IMR-90 (cell line): ENCODE measurements at regions not wholly inside any gene's neighbourhood (a gene's known extent, or its start where the extent isn't known, plus 50 kb on each side); places are given as distances from the start of the nearest gene placed in this dataset.

ENCODE experiments used
- ATAC-seq: fragments of 200-7000 bp; cut with Tn5 transposase; 2 replicates; pipeline ENCODE4 v1.9.1; 2020; ENCODE audit warnings: low read depth, mild to moderate bottlenecking, moderate library complexity
- BruUV-seq: library from RNA; stranded (reverse); fragments of 400-500 nt; replicated peaks from 2 replicates; lab custom pipeline; 2021; lab: Mats Ljungman, UMichigan
- CTCF ChIA-PET: fragments of 300-600 bp; formaldehyde crosslinking; extraction: SDS; loops from one replicate; lab custom pipeline; 2021; ENCODE audit warnings: antibody characterized with exemption; lab: Yijun Ruan, JAX
- POLR2A ChIA-PET: fragments of 300-600 bp; sonication (Branson Sonifier 250); formaldehyde crosslinking; loops from one replicate; lab custom pipeline; 2022; ENCODE audit warnings: antibody characterized with exemption; ENCODE audit not compliant: unreplicated experiment; lab: Charles Lee
- DNase-seq: peaks from one replicate; pipeline ENCODE4 v3.0.0; 2013
- H2AFZ ChIP-seq: replicated peaks from 2 replicates; pipeline ENCODE3; 2013; ENCODE audit warnings: low read length, mild to moderate bottlenecking; ENCODE audit not compliant: poor library complexity
- H2AK5ac ChIP-seq: 2 replicates; pipeline ENCODE4 v1.6.1; 2013; ENCODE audit warnings: low read depth, low read length, inconsistent platforms
- H2AK9ac ChIP-seq: replicated peaks from 2 replicates; pipeline ENCODE3; 2013; ENCODE audit warnings: mild to moderate bottlenecking, low read depth, low read length, moderate library complexity; ENCODE audit not compliant: poor library complexity
- H2BK120ac ChIP-seq: 2 replicates; pipeline ENCODE4 v1.6.1; 2013; ENCODE audit warnings: low read depth, low read length, inconsistent platforms
- H2BK15ac ChIP-seq: 3 replicates; pipeline ENCODE4 v1.6.1; 2013; ENCODE audit warnings: low read depth, low read length, inconsistent platforms
- H2BK20ac ChIP-seq: 2 replicates; pipeline ENCODE4 v1.6.1; 2013; ENCODE audit warnings: low read depth, mild to moderate bottlenecking, inconsistent platforms, low read length, moderate library complexity
- H2BK5ac ChIP-seq: 2 replicates; pipeline ENCODE4 v1.6.1; 2013; ENCODE audit warnings: mild to moderate bottlenecking, low read depth, low read length, inconsistent platforms; ENCODE audit not compliant: poor library complexity, severe bottlenecking
- H3K14ac ChIP-seq: replicated peaks from 2 replicates; pipeline ENCODE4 v1.6.1; 2013; ENCODE audit warnings: low read depth, low read length, inconsistent platforms
- H3K18ac ChIP-seq: 2 replicates; pipeline ENCODE4 v1.6.1; 2013; ENCODE audit warnings: low read depth, low read length, control low read depth
- H3K23ac ChIP-seq: 2 replicates; pipeline ENCODE4 v1.6.1; 2013; ENCODE audit warnings: low read depth, low read length, inconsistent platforms
- H3K27ac ChIP-seq: 2 replicates; pipeline ENCODE4 v1.5.1; 2013; ENCODE audit warnings: mild to moderate bottlenecking, control low read depth, low read length; ENCODE audit not compliant: insufficient read depth
- H3K27me3 ChIP-seq: 2 replicates; pipeline ENCODE4 v1.6.1; 2013; ENCODE audit warnings: low read length; ENCODE audit not compliant: control insufficient read depth, insufficient read depth
- H3K36me3 ChIP-seq: 2 replicates; pipeline ENCODE4 v1.6.1; 2013; ENCODE audit warnings: low read length, mixed read lengths; ENCODE audit not compliant: control insufficient read depth, insufficient read depth
- H3K4ac ChIP-seq: 2 replicates; pipeline ENCODE4 v1.6.1; 2013; ENCODE audit warnings: low read depth, low read length, inconsistent platforms
- H3K4me1 ChIP-seq: 2 replicates; pipeline ENCODE4 v1.6.1; 2013; ENCODE audit warnings: low read length, mixed read lengths; ENCODE audit not compliant: control insufficient read depth, insufficient read depth
- H3K4me2 ChIP-seq: 2 replicates; pipeline ENCODE4 v1.6.1; 2013; ENCODE audit warnings: low read depth, mild to moderate bottlenecking, control low read depth, low read length, moderate library complexity
- H3K4me3 ChIP-seq: 2 replicates; pipeline ENCODE4 v1.5.1; 2013; ENCODE audit warnings: low read depth, mild to moderate bottlenecking, control low read depth, low read length, moderate library complexity; ENCODE audit not compliant: insufficient read depth
- H3K56ac ChIP-seq: 2 replicates; pipeline ENCODE4 v1.6.1; 2013; ENCODE audit warnings: low read length, inconsistent platforms; ENCODE audit not compliant: insufficient read depth; ENCODE audit errors: extremely low read depth
- H3K79me1 ChIP-seq, 2 experiments: 2 replicates each; pipeline ENCODE4 v1.6.1; 2013; ENCODE audit warnings: low read length in 2 of 2, inconsistent platforms in 1 of 2, low read depth in 1 of 2
- H3K9ac ChIP-seq: 2 replicates; pipeline ENCODE4 v1.6.1; 2013; ENCODE audit warnings: low read depth, low read length, control low read depth
- H3K9me1 ChIP-seq: 2 replicates; pipeline ENCODE4 v1.6.1; 2013; ENCODE audit warnings: low read length, inconsistent platforms; ENCODE audit not compliant: insufficient read depth
- H3K9me3 ChIP-seq: 2 replicates; pipeline ENCODE4 v1.6.1; 2013; ENCODE audit warnings: low read length; ENCODE audit not compliant: control insufficient read depth, insufficient read depth
- H4K20me1 ChIP-seq: 2 replicates; pipeline ENCODE4 v1.6.1; 2013; ENCODE audit warnings: low read length, inconsistent platforms; ENCODE audit not compliant: insufficient read depth
- H4K5ac ChIP-seq: 2 replicates; pipeline ENCODE4 v1.6.1; 2013; ENCODE audit warnings: mild to moderate bottlenecking, low read depth, low read length, control low read depth
- H4K8ac ChIP-seq, 2 experiments: 2 replicates each; pipeline ENCODE4 v1.6.1; 2013; ENCODE audit warnings: low read depth in 2 of 2, low read length in 2 of 2, control low read depth in 1 of 2, inconsistent platforms in 1 of 2
- H4K91ac ChIP-seq: 2 replicates; pipeline ENCODE4 v1.6.1; 2013; ENCODE audit warnings: low read depth, low read length, inconsistent platforms; ENCODE audit not compliant: insufficient read depth
- BHLHE40 ChIP-seq: fragments of 150-350 bp; IDR thresholded peaks from 2 replicates; pipeline ENCODE4 v1.6.1; 2016; ENCODE audit warnings: mild to moderate bottlenecking, low read depth, low read length
- CEBPB ChIP-seq: IDR thresholded peaks from 2 replicates; pipeline ENCODE4 v1.6.1; 2012; ENCODE audit warnings: low read depth, low read length, improper control_type of control experiment
- CHD1 ChIP-seq: IDR thresholded peaks from 2 replicates; pipeline ENCODE4 v1.6.1; 2012; ENCODE audit warnings: low read depth, low read length, improper control_type of control experiment
- ELK1 ChIP-seq: fragments of 150-350 bp; IDR thresholded peaks from 2 replicates; pipeline ENCODE4 v1.6.1; 2016; ENCODE audit warnings: low read depth, mild to moderate bottlenecking, low read length, moderate library complexity, borderline replicate concordance
- FOS ChIP-seq: fragments of 150-350 bp; IDR thresholded peaks from 2 replicates; pipeline ENCODE4 v1.6.1; 2016; ENCODE audit warnings: low read depth, low read length
- MAFK ChIP-seq: IDR thresholded peaks from 2 replicates; pipeline ENCODE4 v1.6.1; 2012; ENCODE audit warnings: low read depth, low read length, improper control_type of control experiment
- MAZ ChIP-seq: IDR thresholded peaks from 2 replicates; pipeline ENCODE4 v1.6.1; 2012; ENCODE audit warnings: low read depth, mild to moderate bottlenecking, low read length, improper control_type of control experiment, moderate library complexity, borderline replicate concordance
- MXI1 ChIP-seq: IDR thresholded peaks from 2 replicates; pipeline ENCODE4 v1.6.1; 2012; ENCODE audit warnings: low read depth, mild to moderate bottlenecking, low read length, moderate library complexity, borderline replicate concordance
- NFE2L2 ChIP-seq: fragments of 150-350 bp; IDR thresholded peaks from 2 replicates; pipeline ENCODE4 v1.6.1; 2016; ENCODE audit warnings: low read depth, mild to moderate bottlenecking, low read length
- POLR2A ChIP-seq: IDR thresholded peaks from 2 replicates; pipeline ENCODE4 v1.6.1; 2012; ENCODE audit warnings: mild to moderate bottlenecking, low read depth, low read length
- RAD21 ChIP-seq: IDR thresholded peaks from 2 replicates; pipeline ENCODE4 v1.6.1; 2012; ENCODE audit warnings: low read length, improper control_type of control experiment
- RCOR1 ChIP-seq: IDR thresholded peaks from 2 replicates; pipeline ENCODE4 v1.6.1; 2012; ENCODE audit warnings: mild to moderate bottlenecking, low read length, improper control_type of control experiment; ENCODE audit not compliant: insufficient replicate concordance
- RFX5 ChIP-seq: IDR thresholded peaks from 2 replicates; pipeline ENCODE4 v1.8.0; 2012; ENCODE audit warnings: low read depth, mild to moderate bottlenecking, low read length, moderate library complexity
- SMC3 ChIP-seq: fragments of 150-350 bp; IDR thresholded peaks from 2 replicates; pipeline ENCODE4 v1.6.1; 2016; ENCODE audit warnings: low read depth, mild to moderate bottlenecking, antibody characterized with exemption, low read length, moderate library complexity
- WGBS, 2 experiments: methylation state at CpG; one replicate each; pipeline versions ENCODE4 v1.1.5 to v1.1.7; 2013; ENCODE audit warnings: missing lambda C conversion rate in 2 of 2; ENCODE audit not compliant: insufficient read length in 1 of 2; ENCODE audit errors: extremely low coverage in 2 of 2; 5-methylcytosine and 5-hydroxymethylcytosine counted together
- dilution Hi-C: fragments of 300-500 bp; cut with HindIII; formaldehyde crosslinking; loops from one replicate; pipeline ENCODE4 v1.14.3; 2018; ENCODE audit warnings: low sequenced_read_pairs; ENCODE audit not compliant: unreplicated experiment
- in situ Hi-C: fragments of 300-500 bp; cut with MboI; formaldehyde crosslinking; loops from 3 replicates; pipeline ENCODE4 v1.14.3; 2019; ENCODE audit warnings: low sequenced_read_pairs, inconsistent platforms, mixed read lengths
- intact Hi-C: fragments of 100-400 bp; cut with micrococcal nuclease; formaldehyde crosslinking; loops from 2 replicates; pipeline ENCODE4 v1.10.0; 2022
- TF ChIP-seq, protein P1 (sequence below): fragments of 150-350 bp; IDR thresholded peaks from 2 replicates; pipeline ENCODE4 v1.6.1; 2017; ENCODE audit warnings: mild to moderate bottlenecking, antibody characterized with exemption, low read length, low read depth
- TF ChIP-seq, protein P2 (sequence below): conservative IDR thresholded peaks from 2 replicates; pipeline ENCODE4 v1.5.1; 2012; ENCODE audit warnings: mild to moderate bottlenecking, low read depth, low read length, improper control_type of control experiment

DNA sequence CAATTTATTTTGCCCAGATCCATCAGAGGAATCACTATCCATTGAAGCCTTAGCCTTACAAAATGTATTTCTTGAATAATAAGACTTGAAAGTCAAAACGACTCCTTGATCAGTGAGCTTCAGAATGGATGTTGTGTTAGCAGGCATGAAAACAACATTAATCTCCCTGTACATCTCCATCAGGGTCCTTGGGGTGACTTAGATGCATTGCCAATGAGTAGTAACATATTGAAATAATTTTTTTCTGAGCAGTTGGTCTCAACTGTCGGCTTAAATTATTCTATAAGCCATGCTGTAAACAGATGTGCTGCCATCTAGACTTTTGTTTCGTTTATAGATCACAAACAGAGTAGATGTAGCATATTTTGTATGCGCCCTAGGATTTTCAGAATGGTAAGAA is 482.0 kb downstream of the AMY1C start:
- CTCF ChIA-PET: no interaction called here

More for the DNA sequence above, 482.0 kb downstream of the AMY1C start:
- TF ChIP-seq FOS (no peak), BHLHE40 (no peak), CHD1 (no peak), CEBPB (no peak), NFE2L2 (no peak), RAD21 (no peak), POLR2A (no peak), RCOR1 (no peak), MXI1 (no peak), MAFK (no peak), ELK1 (no peak), SMC3 (no peak), RFX5 (no peak), MAZ (no peak)
- TF ChIP-seq, protein P1, sequence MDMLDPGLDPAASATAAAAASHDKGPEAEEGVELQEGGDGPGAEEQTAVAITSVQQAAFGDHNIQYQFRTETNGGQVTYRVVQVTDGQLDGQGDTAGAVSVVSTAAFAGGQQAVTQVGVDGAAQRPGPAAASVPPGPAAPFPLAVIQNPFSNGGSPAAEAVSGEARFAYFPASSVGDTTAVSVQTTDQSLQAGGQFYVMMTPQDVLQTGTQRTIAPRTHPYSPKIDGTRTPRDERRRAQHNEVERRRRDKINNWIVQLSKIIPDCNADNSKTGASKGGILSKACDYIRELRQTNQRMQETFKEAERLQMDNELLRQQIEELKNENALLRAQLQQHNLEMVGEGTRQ: no peak
- TF ChIP-seq, protein P2, sequence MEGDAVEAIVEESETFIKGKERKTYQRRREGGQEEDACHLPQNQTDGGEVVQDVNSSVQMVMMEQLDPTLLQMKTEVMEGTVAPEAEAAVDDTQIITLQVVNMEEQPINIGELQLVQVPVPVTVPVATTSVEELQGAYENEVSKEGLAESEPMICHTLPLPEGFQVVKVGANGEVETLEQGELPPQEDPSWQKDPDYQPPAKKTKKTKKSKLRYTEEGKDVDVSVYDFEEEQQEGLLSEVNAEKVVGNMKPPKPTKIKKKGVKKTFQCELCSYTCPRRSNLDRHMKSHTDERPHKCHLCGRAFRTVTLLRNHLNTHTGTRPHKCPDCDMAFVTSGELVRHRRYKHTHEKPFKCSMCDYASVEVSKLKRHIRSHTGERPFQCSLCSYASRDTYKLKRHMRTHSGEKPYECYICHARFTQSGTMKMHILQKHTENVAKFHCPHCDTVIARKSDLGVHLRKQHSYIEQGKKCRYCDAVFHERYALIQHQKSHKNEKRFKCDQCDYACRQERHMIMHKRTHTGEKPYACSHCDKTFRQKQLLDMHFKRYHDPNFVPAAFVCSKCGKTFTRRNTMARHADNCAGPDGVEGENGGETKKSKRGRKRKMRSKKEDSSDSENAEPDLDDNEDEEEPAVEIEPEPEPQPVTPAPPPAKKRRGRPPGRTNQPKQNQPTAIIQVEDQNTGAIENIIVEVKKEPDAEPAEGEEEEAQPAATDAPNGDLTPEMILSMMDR: no peak
- intact Hi-C loops (no loop called here), dilution Hi-C loops (no loop called here), in situ Hi-C loops (no loop called here)
- no peak overlapping the region for H3K4ac ChIP-seq
- H3K27ac ChIP-seq: no peak overlapping the region
- H3K9ac ChIP-seq: no peak overlapping the region
- no peak overlapping the region for H2AK9ac ChIP-seq
- no peak overlapping the region for H3K14ac ChIP-seq
- H2BK20ac ChIP-seq: no peak overlapping the region
- H3K79me1 ChIP-seq: no peaks in the 10 kb centered on the region
- ATAC-seq: no peak
- H2BK15ac ChIP-seq: no peak overlapping the region
- H3K27me3 ChIP-seq: no peaks in the 10 kb centered on the region
- H2BK120ac ChIP-seq: no peak overlapping the region
- no peak overlapping the region for H3K23ac ChIP-seq
- no peaks in the 10 kb centered on the region; the same call in 1 of the 2 replicates for H3K9me3 ChIP-seq
- H4K8ac ChIP-seq: no peak overlapping the region
- no peak for DNase-seq
- H4K20me1 ChIP-seq: no peaks in the 10 kb centered on the region
- H4K91ac ChIP-seq: no peak overlapping the region
- WGBS, 2 experiments: no CpG with 5 or more reads among the region's 4 CpGs
- no peak overlapping the region for H4K5ac ChIP-seq
- no peak overlapping the region for H2BK5ac ChIP-seq
- no peak overlapping the region for H3K56ac ChIP-seq
- no peak overlapping the region for H2AK5ac ChIP-seq
- H3K4me1 ChIP-seq: no peaks in the 10 kb centered on the region
- BruUV-seq: no TSS peak
- POLR2A ChIA-PET: no interaction called here
- H3K4me3 ChIP-seq: no peak overlapping the region
- no peaks in the 10 kb centered on the region for H3K9me1 ChIP-seq
- H3K18ac ChIP-seq: no peak overlapping the region
- H3K4me2 ChIP-seq: no peak overlapping the region
- H3K36me3 ChIP-seq: no peaks in the 10 kb centered on the region
- no peak overlapping the region for H2AFZ ChIP-seq
